Frontal cortex (tissue), 3 donors: ENCODE measurements at regions not wholly inside any gene's neighbourhood (a gene's known extent, or its start where the extent isn't known, plus 50 kb on each side); places are given as distances from the start of the nearest gene placed in this dataset.
"Not testable (repeated sequence)": the region's sequence is repeated elsewhere in the genome, so short reads cannot be mapped to it uniquely, and the experiment has no call there.

Experiments used
- DNase-seq, 2 donors: peaks; one replicate each; pipeline ENCODE4 v3.0.0; 2012; ENCODE audit warnings: low spot score in 2 of 2
- FAIRE-seq: peaks from 2 replicates; lab custom pipeline; 2012; peaks lifted over from hg19 to GRCh38; lab: Jason Lieb, UNC
- donor health status: control.
- donor health status: control.
- donor health status: control.

GRCh38 chr6:14380901-14381828 lies 263.6 kb downstream of the CD83 start:
- no peak for FAIRE-seq
- no peak for DNase-seq

DNA sequence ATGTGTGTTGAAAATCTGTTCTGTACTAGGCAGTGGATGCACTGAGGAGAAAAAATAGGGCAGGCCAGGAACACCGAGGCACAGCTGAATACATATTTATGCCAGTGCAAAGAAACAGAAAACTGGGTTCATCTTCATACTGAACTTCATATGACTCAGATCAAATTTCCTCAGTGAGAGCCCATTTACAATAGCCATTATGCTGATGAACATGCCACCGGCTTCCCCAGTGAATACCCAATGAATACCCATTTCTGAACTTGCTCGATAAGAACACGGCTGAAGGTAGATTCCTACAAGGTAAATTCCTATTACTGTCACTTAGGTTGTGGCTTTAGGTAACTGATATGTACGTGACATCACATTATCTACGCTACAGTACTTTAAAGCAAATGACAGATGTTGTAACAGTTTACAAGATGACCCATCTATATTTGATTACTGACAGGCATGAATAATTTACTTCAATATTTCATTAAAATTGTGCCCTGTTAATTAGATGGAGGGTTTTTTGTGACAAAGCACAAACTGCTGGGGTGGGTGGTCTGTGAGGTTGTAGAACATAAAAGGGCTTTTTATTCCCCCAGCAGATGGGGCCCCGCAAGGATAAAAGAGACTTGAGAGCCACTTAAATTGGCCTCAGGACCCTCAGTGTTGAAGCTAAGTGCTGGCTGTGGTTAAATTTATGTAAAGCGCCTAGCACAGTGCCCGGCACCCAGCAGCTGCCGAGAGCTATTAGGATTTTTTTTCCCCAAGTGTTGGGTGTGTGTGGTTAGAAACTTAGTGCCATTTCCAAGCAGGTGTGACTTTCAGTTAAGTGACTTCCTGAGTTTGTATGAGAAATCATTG lies 264.5 kb downstream of the CD83 start:
- no peak for DNase-seq
- FAIRE-seq = no peak

- DNase-seq (no peak), FAIRE-seq (no peak)
These were observed 265.2 kb downstream of the CD83 start for GRCh38 chr6:14382678-14383236.

- FAIRE-seq (no peak), DNase-seq (no peak)
These were observed 266.0 kb downstream of the CD83 start for GRCh38 chr6:14383393-14384174.

GRCh38 chr6:14384175-14384949 lies 266.8 kb downstream of the CD83 start:
- no peak for FAIRE-seq
- no peak for DNase-seq

DNA sequence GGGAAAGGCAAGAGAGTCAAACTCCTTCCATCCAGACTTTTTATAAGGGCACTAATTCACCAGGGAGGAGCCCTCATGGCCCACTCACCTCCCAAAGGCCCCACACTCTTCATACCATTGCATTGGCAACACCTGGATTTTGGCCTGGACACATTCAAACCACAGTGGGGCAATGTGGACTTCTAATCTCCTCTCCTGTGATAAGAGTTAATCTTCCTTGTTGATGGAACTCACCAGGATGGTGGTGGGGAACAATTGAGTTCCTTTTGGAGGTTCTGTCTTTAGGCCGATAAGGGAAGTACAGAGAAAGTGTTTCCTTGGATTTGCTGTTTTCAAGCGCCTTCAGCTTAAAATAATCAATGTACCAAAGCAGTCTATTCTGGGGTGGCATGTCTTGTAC lies 268.7 kb downstream of the CD83 start:
- FAIRE-seq (no peak), DNase-seq (no peak)

GRCh38 chr6:14386668-14387067 lies 269.1 kb downstream of the CD83 start:
- DNase-seq (no peak), FAIRE-seq (no peak)

DNA sequence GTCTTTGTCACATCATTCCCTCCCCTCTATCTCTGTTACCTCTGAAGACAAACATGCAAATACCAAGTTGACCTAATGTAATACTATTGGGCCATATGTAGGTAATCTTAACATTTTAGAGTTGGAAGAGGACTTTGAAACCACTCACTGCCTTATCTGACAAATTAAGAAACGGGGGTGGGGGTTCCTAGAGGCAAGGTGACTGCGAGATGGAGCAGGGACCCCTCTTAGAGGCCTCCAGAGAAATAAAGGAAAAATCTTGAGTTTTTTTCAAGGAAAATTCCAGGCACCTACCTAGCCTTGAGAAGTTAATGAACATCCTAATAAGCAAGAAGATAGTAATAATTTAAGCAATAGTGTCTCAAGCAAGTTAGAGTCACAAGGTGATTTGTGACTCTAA lies 270.8 kb downstream of the CD83 start:
- no peak for FAIRE-seq
- no peak for DNase-seq

DNA sequence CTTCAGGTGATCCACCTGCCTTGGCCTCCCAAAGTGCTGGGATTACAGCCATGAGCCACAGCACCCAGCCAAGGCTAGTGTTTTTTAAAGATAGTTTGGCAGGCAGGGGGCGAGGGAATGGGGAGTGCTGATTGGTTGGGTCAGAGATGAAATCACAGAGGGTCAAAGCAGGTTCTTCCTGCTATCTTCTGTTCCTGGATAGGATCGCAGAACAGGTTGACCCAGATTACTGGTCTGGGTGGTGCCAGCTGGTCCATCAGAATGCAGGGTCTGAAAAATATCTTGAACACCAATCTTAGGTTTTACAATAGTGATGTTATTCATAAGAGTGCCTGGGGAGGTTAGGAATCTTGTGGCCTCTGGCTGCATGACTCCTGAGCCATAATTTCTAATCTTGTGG lies 272.2 kb downstream of the CD83 start:
- DNase-seq, FAIRE-seq: not testable (repeated sequence)

- no peak for DNase-seq
- FAIRE-seq = no peak
These were observed 273.2 kb downstream of the CD83 start for GRCh38 chr6:14390805-14391204.

GRCh38 chr6:14393910-14394309 lies 276.3 kb downstream of the CD83 start:
- FAIRE-seq (no peak), DNase-seq (no peak)

GRCh38 chr6:14396392-14396791 lies 278.8 kb downstream of the CD83 start:
- FAIRE-seq = no peak
- no peak for DNase-seq

DNA sequence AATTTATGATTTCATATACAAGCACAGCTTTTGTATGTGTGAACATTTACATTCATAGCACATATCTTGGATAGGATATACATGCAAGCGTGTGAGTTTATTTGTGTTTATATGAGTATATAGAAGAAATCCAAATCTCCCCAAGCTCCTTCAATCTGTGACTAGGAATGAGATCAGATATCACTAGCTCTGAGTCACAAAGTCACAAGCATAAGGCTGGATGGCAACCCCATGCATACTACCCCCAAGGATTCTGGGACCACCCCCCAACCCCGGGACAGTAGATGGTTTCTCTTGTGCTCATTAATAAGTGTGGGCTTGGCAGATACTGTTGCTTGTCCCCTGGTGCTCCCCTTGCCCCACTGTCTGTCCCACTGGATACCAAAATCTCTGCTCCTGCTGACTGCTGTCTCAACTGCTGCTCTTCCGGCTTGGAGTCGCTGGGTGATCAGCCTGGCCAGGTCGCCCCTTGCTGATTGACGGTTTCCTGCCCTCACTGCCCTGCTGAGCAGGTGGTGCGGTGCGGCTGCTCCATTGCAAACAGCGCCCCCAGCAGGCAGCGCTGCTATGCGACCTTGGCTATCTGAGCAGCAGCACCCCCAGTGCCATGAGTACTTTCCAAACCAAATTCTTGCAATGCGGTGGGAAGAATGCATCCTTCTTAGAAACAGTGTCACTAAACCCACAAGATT lies 279.4 kb downstream of the CD83 start:
- no peak for DNase-seq
- no peak for FAIRE-seq

- FAIRE-seq = no peak
- DNase-seq = no peak
These were observed 279.9 kb downstream of the CD83 start for GRCh38 chr6:14397518-14397901.

DNA sequence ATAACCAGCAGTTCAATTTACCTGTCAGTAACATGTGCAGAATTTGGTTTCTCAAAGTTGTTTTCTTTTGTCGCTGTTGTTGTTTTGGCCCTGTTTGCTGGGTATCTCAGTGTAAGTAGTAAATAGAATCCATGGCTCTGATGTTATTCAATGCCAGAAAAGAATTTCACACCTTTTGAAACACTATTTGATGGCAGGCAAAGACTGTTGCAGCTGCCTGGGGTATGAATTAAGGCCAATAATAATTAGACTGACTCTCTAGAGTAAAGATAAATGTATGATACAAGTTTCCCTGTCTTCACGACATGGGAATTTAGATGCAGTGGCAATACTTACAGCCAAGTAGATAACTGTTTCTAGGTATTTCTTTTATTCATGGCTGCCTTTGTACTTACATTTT lies 281.4 kb downstream of the CD83 start:
- FAIRE-seq = no peak
- DNase-seq = no peak

DNA sequence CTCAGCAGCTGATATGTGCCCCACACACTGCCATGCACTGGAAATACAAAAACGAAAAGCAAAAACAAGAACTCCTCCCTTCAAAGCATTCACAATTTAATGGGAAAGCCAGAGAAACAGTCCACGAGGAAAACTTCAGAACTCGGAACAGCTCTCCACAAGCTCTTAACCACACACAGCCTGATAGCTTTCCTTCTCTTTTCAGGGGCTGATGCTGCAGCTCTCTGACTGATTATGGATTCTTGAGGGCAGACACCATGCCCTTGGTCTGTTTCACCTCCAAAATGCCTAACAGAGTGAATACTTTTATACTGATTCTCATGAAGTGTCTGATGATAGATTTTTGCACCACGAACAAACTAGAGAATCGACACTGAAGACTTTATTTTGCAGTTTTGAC lies 282.1 kb downstream of the CD83 start:
- FAIRE-seq (no peak), DNase-seq (no peak)

DNA sequence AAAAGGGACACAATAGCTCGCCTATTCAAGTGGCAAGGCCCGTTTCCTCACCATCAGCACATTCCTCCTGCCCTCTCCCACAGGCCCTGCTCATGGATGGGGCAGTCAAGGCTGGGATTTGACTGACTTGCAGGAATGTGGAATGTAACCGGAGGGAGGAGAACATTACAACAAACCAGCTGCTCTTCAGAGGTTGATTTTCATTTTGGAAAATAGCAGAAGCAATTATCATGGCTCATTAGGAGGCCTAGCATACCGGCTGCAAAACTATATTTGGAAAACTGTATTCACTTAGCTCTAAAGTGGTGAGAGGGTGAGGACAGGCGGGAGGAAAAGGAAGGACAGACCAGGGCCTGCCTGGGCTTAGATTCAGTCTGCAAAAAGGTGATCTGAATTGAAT lies 283.7 kb downstream of the CD83 start:
- DNase-seq (no peak), FAIRE-seq (no peak)

GRCh38 chr6:14406614-14407331 lies 289.2 kb downstream of the CD83 start:
- DNase-seq = no peak
- FAIRE-seq = no peak
